GM18502 (cell line): ENCODE measurements at regions not wholly inside any gene's neighbourhood (a gene's known extent, or its start where the extent isn't known, plus 50 kb on each side); places are given as distances from the start of the nearest gene placed in this dataset.

ENCODE experiments used
- ATAC-seq: cut with Tn5 transposase; IDR thresholded peaks from one replicate; pipeline ENCODE4 v1.9.1; 2021; ENCODE audit warnings: mild to moderate bottlenecking; ENCODE audit not compliant: unreplicated experiment, poor library complexity

- peak; percentile 91 for ATAC-seq
Observed at GRCh38 chr3:901953-902778, 190.7 kb upstream of the CNTN6 start.

DNA sequence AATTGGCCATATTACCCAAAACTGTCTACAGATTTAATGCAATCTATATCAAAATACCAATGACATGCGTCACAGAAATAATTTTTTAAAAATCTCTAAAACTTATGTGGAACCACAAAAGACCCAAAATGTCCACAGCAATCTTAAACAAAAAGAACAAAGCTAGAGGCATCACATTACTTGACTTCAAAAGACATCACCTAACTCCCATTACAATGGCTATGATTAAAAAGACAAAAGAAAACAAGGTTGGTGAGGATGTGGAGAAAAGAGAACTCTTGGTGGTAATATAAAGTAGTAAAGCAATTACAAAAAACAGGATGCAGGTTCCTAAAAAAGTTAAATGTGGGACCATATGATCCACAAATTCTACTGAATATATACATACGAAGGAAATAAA is 187.6 kb upstream of the CNTN6 start:
- no peak for ATAC-seq

GRCh38 chr3:906739-907138 is 186.1 kb upstream of the CNTN6 start:
- ATAC-seq, result no peak

DNA sequence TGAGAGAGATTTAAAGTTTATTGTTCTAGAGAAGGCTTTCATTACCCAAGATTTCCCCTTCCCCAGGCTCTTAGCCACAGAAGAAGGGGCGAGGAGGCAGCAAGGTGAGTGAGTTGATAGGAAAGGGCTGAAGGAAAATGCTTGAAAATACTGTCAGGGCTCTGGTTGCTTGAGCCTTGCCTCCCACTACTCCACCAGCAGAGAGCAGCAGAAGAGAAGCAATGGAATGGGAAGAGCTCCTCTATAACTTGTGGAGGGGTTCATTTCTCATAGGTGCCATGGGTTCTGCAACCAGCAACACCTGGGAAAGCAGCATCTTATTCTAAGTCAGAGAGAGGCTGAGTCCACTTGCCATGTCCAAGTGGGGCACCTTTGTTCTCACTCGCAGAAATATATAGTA is 184.0 kb upstream of the CNTN6 start:
- ATAC-seq, result no peak

DNA sequence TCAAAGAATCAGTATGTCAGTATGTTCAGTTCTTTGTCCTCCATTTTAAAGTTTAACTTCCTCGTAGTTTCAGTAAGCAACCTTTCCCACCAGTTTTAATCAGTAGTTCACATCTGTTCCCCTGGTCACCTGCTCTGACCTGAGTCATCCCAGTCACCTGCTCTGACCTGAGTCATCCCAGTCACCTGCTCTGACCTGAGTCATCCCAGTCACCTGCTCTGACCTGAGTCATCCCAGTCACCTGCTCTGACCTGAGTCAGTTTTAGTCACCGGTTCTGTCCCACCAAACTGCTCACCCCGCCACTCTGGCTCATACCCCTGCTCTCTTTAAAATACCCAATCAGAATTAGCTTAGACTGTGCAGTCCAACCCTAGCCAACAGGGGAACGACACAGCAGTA is 180.1 kb upstream of the CNTN6 start:
- peak; percentile 56 for ATAC-seq

DNA sequence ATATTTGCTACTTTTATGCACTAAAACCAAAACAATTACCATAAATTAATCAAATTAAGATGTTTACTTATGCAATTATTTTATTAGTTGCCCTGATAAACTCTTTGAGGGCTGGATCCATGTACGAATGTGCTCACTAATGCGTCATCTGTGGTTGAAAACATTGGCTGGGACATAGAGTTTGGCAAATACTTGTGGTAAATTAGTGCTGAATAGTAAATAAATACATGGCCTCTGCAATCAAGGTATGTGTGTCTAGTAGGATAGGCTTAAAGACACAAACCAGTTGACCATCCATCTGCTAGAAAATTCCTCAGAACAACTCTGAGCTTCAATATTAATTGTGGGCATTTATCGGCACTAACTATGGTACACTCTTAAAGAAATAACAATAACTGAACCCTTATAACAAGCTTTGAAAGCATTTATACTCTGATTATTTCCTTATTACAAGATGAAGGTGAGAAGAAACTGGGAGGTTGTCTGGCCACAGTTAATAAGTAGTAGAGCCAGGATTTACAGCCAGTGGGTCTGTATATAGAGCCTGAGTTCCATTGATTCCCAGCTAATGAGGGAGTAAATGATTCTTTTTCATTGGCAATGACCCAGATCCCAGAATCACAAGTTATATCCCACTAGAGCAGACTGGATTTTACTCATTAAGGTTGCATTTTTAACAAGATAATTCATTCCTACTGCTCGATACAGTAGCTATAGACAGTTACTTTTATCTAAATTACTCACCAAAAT is 169.5 kb upstream of the CNTN6 start:
- no peak for ATAC-seq

DNA sequence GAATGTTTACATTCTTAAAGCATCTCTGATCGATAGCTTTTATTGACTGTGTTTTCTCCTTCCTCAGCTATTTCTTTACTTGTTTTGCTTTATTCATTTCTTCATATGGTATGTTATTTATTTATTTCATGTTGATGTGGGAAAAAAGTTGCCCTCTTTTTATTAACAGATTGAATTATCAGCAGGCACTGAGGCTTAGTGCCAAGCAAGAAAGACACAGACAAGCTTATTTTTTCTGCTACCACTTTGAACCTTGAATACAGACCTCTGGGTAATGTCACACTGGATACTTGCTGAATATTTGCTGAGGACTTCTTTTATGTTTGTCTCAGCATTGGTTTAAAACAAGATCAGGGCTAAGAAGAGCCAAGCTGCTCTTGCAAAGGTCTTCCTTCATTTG is 162.0 kb upstream of the CNTN6 start:
- no peak for ATAC-seq

DNA sequence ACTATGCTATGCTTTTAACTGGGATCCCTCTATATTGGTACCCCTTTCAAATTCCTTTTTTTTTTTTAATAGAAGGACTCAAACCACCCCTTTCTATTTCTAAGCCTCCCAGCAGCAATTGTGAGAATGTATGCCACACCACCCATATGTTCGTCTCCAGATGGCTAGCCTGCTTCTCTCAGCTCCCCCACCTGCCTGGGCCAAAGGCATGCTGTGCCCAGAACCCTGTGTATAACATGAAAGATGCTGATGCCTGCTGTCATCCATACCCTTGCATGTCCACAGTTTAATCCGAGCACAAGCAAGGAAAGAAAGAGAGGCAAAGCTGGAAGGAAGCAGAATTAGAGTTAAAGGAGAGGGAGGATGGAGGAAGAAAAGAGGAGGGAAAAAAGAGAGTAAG is 159.5 kb upstream of the CNTN6 start:
- ATAC-seq, result no peak

GRCh38 chr3:944786-945185 is 148.0 kb upstream of the CNTN6 start:
- no peak for ATAC-seq

DNA sequence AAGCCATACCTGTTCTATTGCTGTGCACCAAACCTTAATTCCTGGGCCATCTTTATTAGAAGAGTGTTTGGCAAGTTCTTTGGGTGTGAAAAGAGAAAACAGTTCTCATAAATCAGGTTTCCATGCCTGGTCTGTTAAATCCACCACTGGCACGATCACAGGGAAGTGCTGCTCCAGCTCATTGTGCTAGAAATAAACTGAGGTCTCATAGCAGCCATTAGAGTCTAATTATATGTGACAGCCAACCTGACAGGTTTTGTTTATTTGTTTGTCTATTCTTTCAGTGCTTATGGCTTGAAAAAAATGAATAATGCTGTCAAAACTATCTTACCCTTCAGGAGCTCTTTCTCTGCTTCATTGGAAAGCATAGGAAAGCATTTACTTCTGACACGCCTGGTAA is 147.1 kb upstream of the CNTN6 start:
- ATAC-seq, result no peak

GRCh38 chr3:952906-953305 is 139.9 kb upstream of the CNTN6 start:
- no peak for ATAC-seq

DNA sequence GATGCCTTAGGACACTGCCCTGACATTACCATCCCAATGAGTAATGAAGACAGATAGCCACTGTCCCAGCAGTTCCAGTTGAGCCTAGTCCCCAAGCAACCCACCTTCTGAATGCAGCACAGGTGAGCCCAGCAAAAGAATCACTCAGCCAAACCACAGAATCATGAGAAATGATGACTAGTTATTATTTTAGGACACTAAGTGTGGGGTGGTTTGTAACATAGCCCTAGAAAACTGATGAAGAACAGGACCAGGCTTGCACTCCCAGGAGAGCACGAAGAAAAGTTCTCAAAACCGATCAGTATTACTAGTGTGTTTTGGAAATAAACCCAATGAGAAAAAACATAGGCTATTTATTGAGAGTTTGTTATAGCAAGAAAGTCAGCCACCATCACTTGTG is 129.6 kb upstream of the CNTN6 start:
- no peak for ATAC-seq

DNA sequence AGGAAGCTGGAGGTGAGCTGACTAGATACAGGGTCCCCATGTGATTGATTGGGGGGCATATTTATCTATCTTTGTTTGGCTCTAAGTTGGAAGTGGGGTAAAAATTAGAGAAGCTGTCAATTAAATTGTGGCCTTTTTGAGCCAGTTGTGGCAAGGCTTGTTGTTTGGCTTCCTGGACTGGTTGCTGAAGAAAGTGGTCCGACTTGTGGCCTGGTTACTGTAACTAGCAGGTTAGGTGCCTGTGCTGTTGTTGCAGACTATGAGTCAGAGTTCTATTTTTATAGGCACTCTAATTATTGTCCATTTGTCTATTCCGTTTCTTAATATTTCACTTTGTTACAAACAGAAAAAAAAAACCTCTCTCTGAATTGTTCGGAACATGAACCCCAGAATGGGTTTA is 129.1 kb upstream of the CNTN6 start:
- ATAC-seq, result no peak

DNA sequence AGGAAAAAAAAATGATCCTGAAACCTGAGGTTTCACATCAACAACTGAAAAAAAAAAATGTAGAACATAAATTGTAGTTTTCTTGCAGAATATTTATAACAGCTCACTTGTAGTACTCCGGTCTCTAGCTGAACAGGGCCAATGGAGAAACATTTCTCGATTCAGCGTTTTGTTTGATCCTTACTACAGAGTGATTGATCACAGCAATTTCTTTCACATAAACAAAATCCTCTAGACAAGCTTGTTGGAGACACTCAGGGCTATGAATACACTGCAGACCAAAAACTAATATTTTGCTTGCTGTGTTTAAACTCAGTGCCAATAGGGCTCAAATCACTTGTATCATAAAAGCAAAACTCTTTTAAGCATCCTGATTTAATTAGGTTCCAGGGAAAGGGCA is 127.0 kb upstream of the CNTN6 start:
- ATAC-seq, result no peak

DNA sequence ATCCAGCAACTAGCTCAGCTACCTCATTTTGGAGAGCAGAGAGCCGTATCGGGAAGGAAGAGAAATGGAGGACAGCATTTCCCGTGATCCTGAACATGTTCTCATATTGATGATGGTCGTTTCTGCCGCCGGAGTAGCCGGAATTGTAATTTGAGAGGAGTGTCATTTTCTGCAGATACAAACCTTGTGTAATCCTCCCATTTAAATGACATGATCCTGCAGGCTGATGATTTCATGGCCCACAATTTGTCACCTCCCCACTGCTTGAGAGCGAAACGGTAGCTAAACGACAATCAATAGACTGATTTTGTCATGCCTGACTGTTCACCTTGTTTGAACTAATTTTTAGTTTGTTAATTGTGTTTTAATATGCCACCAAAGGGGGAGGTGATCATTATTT is 126.5 kb upstream of the CNTN6 start:
- no peak for ATAC-seq

DNA sequence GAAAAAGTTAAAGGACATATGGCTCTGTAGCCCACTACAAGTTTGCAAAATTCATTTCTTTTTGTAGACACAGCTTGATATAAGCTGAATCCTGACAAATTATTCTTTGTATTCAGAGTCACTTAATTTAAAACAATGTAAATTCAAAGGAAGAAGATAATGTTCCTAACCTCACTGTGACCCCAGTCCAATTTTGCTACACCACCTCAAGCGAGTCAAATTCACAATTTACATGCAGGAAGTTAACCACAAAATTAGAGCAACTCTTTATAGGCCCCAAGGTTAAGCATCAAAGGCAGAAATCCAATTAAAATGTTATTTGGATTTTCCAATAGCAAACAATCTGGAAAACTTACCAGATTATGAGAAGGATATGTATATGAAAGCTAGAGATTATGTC is 119.5 kb upstream of the CNTN6 start:
- ATAC-seq, result no peak

DNA sequence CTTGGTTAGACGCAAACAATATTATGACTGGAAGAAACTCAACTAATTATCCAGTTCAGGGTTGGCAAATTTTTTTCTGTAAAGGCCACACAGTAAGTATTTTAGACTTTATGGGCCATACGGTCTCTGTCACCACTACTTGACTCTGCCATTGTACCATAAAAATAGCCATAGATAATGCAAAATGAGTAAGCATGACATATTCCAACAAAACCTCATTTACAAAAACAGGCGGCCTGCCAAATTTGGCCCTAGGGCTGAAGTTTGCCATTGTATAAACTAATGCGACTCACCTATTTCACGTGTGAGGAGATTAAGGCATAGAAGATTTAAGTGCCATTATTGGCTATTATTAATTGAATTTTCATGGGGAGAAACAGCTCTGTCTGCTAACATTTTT is 116.8 kb upstream of the CNTN6 start:
- no peak for ATAC-seq

GRCh38 chr3:981156-981555 is 111.7 kb upstream of the CNTN6 start:
- ATAC-seq, result no peak

DNA sequence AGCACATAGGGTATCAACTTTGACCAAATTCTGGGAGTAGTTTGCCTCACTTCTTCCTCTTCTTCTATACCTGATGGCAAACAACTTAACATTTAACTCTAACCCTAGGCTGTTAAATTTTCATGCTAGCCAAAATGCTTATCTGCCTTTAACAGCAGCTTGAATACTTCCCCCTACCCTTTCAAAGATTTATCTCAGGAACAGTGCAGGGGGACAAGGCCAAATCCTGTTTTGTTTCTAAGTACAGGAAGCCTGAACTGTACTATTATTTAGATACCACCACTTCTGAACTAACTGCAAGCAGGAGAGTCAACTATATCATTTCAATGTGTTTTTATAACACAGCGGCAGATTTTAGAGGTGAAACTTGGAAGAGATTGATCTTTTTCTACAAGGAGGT is 104.0 kb upstream of the CNTN6 start:
- no peak for ATAC-seq

DNA sequence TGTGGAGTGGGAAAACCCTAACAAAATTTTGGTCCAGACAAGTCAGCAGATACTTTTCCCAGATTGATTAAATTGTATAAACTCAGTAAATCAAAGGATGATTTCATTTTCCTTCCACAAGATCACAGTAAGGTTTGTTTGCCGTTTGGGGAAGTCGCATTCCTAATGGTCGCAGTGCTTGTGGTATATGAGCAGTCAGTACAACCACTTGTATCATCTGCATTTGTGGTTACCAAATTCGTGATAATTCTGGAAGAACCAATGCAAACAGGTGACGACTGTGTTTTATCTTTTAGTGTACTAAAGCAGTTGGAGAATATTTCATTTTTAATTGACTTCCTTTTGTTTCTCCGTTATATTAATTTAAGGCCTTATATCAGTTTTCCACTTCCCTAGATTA is 100.0 kb upstream of the CNTN6 start:
- ATAC-seq, result no peak

DNA sequence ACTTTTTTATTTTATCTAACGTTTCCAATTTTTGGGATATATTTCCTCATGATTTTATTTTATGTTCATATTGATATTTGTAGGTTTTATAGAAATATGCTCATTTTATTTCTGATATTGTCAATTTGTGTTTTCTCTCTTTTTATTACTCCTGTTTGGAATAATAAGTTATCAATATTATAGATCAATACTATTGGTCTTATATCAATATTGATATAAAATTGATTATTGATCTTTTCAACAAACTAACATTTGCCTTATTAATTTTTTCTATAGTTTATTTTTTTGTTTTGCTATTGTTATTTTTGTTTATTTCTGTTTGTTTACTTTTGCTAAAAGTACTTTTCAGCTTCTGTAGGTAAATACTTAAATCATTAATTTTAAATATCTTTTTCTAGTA is 90.8 kb upstream of the CNTN6 start:
- ATAC-seq, result no peak

- ATAC-seq, result no peak
Observed at GRCh38 chr3:1007866-1008265, 85.0 kb upstream of the CNTN6 start.
